ENCODE measurements at regions not wholly inside any gene's neighbourhood (a gene's known extent, or its start where the extent isn't known, plus 50 kb on each side); places are given as distances from the start of the nearest gene placed in this dataset.
"Not testable (repeated sequence)": the region's sequence is repeated elsewhere in the genome, so short reads cannot be mapped to it uniquely, and the experiment has no call there.

GRCh38 chr2:55124682-55125081 lies 74.4 kb upstream of the RTN4 start:
- H3K4me3 ChIP-seq (ENCODE audit: low read length), result not testable (repeated sequence)

- no peak for TF ChIP-seq ZNF274 (IDR thresholded peaks at IDR 0.05; ENCODE audit: low read depth, low read length)
- no peak overlapping the region for H3K4me3 ChIP-seq (ENCODE audit: low read length)
These were observed 73.6 kb upstream of the RTN4 start for GRCh38 chr2:55123851-55124269.

GRCh38 chr2:55120634-55121359 lies 70.5 kb upstream of the RTN4 start:
- no peak overlapping the region for H3K4me3 ChIP-seq (ENCODE audit: low read length)
- TF ChIP-seq ZNF274 (IDR thresholded peaks at IDR 0.05; ENCODE audit: low read depth, low read length), result no peak

GRCh38 chr2:55119711-55120487 lies 69.6 kb upstream of the RTN4 start:
- H3K4me3 ChIP-seq (ENCODE audit: low read length), result no peak overlapping the region
- TF ChIP-seq ZNF274 (IDR thresholded peaks at IDR 0.05; ENCODE audit: low read depth, low read length), result no peak

- peak overlapping the region; percentile 32; the same call in 1 of the 2 replicates for H3K4me3 ChIP-seq (ENCODE audit: low read length)
- TF ChIP-seq ZNF274 (IDR thresholded peaks at IDR 0.05; ENCODE audit: low read depth, low read length), result no peak
These were observed 68.4 kb upstream of the RTN4 start for GRCh38 chr2:55118643-55119083.

GRCh38 chr2:55116966-55117365 lies 66.7 kb upstream of the RTN4 start:
- no peak overlapping the region for H3K4me3 ChIP-seq (ENCODE audit: low read length)
- TF ChIP-seq ZNF274 (IDR thresholded peaks at IDR 0.05; ENCODE audit: low read depth, low read length), result no peak

GRCh38 chr2:55116598-55116964 lies 66.3 kb upstream of the RTN4 start:
- no peak overlapping the region for H3K4me3 ChIP-seq (ENCODE audit: low read length)
- TF ChIP-seq ZNF274 (IDR thresholded peaks at IDR 0.05; ENCODE audit: low read depth, low read length), result no peak

- no peak overlapping the region for H3K4me3 ChIP-seq (ENCODE audit: low read length)
- no peak for TF ChIP-seq ZNF274 (IDR thresholded peaks at IDR 0.05; ENCODE audit: low read depth, low read length)
These were observed 65.7 kb upstream of the RTN4 start for GRCh38 chr2:55115761-55116597.

GRCh38 chr2:55114597-55114996 lies 64.3 kb upstream of the RTN4 start:
- TF ChIP-seq ZNF274 (IDR thresholded peaks at IDR 0.05; ENCODE audit: low read depth, low read length), result no peak
- H3K4me3 ChIP-seq (ENCODE audit: low read length), result no peak overlapping the region

- TF ChIP-seq ZNF274 (IDR thresholded peaks at IDR 0.05; ENCODE audit: low read depth, low read length), result no peak
- H3K4me3 ChIP-seq (ENCODE audit: low read length), result no peak overlapping the region
These were observed 63.8 kb upstream of the RTN4 start for GRCh38 chr2:55114082-55114481.

GRCh38 chr2:55112229-55113031 lies 62.2 kb upstream of the RTN4 start:
- H3K4me3 ChIP-seq (ENCODE audit: low read length), result no peak overlapping the region
- no peak for TF ChIP-seq ZNF274 (IDR thresholded peaks at IDR 0.05; ENCODE audit: low read depth, low read length)

GRCh38 chr2:55111570-55112228 lies 61.4 kb upstream of the RTN4 start:
- no peak overlapping the region for H3K4me3 ChIP-seq (ENCODE audit: low read length)

GRCh38 chr2:55111230-55111569 lies 60.9 kb upstream of the RTN4 start:
- TF ChIP-seq ZNF274 (IDR thresholded peaks at IDR 0.05; ENCODE audit: low read depth, low read length), result no peak
- no peak overlapping the region for H3K4me3 ChIP-seq (ENCODE audit: low read length)

More at GRCh38 chr2:55111570-55112228, 61.4 kb upstream of the RTN4 start:
- TF ChIP-seq ZNF274 (IDR thresholded peaks at IDR 0.05; ENCODE audit: low read depth, low read length), result no peak

Data from GM08714 (cell line).